HG03521 (cell line): ENCODE measurements at regions not wholly inside any gene's neighbourhood (a gene's known extent, or its start where the extent isn't known, plus 50 kb on each side); places are given as distances from the start of the nearest gene placed in this dataset.
"Not testable (repeated sequence)": the region's sequence is repeated elsewhere in the genome, so short reads cannot be mapped to it uniquely, and the experiment has no call there.

Experiments used
- ATAC-seq: cut with Tn5 transposase; IDR thresholded peaks from one replicate; pipeline ENCODE4 v1.9.1; 2021; ENCODE audit warnings: mild to moderate bottlenecking, moderate library complexity; ENCODE audit not compliant: unreplicated experiment

DNA sequence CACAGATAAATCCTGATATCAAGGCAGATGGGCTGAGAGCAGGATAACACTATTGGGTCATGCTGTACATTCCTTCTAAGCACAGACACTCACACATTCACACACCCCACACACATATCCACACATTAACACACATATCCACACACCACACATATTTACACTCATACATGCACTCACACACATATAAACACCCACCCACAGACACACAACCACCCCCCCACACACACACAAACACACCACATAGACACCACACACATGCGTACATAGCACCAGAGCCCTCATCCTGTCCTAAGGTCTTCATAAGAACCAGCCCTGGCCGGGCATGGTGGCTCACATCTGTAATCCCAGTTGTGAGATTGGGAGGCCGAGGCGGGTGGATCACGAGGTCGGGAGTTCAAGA is 322.3 kb upstream of the ADCY2 start:
- no peak for ATAC-seq

DNA sequence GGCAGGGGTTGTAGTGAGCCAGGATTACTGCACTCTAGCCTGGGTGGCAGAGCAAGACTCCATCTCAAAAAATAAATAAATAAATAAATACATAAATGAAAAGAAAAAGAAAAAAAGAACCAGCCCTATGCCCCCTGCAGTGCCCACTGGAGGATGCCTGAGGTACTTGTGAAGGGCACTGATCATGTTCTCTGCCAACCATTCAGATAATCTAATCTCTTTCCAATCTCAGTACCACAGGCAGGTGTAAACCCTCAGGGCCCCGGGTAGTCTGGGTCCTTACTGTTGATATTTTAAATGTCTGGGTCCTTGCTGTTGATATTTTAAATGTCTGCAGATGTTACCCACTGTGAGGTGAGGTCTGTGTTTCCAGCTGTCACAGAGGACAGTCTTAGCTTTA is 321.8 kb upstream of the ADCY2 start:
- no peak for ATAC-seq

DNA sequence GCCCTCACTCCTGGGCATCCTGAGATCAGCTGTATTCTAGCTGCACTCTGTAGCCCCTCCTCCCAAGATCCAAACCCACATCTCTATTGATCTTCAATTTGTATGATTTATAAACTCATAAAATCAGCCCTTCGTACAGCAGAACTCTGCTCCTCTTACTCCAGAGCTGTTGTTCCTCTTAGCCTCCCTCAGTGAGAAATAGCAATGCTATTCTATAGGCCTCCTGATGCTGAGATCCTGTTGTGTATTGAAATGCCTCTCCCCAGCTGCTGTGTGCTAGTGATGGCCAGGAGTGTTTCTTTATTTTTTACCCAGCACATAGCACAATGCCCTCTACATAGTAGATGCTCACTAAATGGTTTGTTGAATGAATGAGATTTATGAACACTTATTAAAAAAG is 320.5 kb upstream of the ADCY2 start:
- ATAC-seq = no peak

DNA sequence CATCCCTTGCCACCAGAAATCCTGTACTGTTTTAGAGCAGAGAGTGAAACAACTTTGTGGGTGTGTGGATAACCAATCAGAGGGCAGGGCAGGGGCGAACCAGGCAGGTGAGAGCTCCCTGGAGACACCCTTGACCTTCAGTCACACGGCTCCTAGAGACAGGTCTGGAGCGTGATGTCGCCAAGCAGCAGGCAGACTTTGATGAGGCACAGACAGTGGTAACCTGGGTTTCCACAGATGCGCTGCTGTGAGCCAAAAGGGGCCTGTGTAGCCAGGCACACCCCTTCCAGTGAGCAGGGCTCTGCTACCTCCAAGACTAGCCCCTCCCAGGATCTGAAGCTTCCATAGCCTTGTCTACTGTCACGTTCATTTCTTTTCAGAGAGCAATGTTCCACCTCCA is 317.8 kb upstream of the ADCY2 start:
- no peak for ATAC-seq

DNA sequence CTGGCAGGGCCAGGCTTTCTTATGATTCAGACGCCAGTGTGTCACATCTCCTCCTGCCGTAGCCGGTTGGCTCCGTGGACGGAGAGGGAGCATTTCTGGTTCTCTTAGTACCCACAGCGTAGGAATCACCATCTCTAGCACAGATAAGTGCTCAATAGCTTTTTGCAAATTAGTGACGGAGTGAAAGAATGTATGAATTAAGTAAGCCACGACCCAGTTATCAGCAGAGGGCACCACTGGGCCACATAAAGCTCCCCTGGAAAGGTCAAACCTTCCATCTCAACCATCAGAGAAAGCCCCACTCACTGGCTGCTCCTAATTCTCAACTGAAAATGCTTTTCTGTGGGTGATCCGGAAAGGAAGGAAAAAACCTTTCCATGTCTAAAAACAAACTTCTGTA is 317.0 kb upstream of the ADCY2 start:
- no peak for ATAC-seq

DNA sequence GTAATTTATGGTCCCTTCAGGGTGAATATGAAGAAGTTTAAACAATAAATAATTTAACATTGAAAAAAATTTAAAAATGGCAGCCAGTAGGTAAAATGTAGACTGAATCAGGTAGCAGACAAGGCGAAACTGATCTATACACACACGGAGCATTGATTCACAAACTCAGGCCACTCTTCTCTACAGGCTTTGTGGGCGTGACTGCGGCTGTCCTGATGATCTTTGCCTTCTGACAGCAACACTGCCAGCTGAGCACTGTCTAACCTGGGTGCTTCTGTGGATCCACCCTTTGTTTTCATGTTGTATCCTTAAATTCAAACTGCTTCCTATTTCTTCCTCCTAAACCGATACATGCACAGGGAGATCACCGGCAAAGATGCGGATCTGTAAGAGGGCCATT is 315.4 kb upstream of the ADCY2 start:
- no peak for ATAC-seq

DNA sequence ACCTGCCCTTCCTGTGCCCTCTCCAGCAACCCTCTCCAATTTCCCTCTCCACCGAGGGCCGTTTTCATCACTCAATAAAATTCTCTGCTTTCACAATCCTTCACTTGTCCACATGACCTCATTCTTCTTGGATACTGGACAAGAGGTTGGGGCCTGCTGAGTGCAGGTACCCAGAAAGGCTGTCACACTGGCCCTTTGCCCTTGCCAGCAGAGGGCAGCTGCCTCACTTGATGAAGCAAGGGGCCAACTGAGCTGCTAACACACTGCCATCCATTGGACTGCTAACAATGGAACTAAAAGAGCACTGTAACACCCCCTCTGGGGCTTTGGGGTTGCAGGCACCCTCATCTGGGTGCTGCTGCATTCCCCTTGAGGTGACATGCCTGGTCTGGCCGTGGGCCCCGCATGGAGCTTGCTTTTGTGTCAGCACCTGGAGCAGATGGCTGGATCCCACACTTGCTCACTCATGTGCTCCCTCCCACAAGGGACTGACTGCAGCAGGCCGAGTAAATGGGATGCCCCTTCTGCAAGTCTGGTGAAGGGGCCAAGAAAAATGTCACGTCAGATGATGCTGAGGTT is 308.1 kb upstream of the ADCY2 start:
- no peak for ATAC-seq

DNA sequence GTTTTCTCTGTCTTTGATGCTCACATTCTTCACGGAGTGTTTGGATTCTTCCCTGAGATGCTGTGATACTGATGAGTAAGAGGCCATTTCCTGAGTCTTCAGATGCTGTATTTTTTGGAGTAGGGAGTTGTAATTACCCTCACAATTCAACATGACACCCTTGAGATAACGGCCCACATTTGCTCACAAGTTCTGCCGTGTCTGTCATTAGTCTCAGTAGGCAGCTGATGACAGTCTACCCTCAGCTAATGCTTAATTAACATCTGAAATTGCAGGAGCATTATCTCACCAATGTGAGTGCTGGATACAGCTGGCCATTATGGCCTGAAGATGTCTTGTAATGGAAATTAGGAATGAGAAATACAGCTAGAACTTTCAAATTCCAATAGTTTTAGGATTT is 307.1 kb upstream of the ADCY2 start:
- ATAC-seq = no peak

DNA sequence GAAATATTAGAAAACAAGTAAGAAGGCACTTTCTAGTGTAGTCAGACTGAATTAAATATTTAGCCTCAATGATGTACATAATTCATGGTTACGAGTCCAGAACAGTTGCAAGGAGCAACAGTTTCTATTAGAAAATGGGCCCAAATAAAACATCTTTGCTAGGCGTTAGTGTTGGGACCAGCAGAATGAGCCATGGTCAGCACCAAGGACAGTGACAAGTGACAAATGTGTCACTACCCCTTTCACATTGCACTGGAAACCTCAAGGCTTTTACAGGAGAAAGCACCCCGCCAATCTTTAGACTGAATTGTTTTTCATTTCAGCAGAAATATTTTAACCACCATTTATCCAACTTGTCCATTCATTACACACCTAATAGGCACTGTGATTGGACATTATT is 301.3 kb upstream of the ADCY2 start:
- ATAC-seq = no peak

DNA sequence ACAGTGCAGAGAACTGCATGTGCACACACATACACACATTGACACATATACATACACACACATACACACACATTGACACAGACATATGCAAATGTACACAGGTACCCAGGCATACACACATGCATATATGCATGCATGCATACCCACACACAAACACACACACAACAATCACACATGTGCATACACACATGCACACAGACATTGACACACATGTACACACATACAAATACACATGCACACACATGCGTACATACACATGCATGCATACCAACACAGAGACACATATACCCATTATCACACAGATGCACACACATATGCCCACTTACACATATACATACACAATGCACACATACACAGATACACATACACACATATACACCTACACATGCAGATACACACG is 299.6 kb upstream of the ADCY2 start:
- no peak for ATAC-seq

DNA sequence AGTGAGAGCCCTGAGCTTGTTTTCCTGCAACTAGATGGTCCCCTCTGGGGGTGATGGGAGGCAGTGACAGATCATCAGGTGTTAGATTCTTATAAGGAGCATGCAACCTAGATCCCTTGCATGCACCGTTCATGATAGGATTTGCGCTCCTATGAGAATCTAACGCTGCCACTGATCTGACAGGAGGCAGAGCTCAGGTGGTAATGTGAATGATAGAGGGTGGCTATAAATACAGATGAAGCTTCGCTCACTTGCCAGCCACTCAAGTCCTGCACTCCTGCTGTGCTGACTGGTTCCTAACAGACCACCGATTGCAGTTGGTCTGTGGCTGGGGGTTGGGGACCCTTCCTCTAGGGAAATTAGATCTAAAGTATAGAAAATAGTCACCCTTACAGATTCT is 290.6 kb upstream of the ADCY2 start:
- no peak for ATAC-seq

DNA sequence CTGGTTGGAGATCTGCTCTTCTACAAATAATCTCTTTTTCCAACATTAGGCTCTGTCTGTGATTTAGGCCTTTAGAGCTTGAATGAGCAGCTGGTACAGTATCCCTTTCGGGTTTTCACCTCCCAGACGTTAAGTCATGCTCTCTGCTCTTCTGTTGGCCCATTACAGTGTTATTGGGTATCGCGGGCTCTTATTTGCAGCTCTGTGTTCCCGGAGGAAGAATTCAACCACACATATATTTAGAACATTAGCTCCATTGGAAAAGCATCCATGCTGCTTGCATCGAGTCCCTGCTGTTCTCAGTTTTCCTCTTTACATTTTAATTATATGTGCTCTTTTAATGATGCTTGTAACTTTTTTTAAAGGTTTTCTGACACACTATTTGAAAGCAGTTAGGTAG is 278.0 kb upstream of the ADCY2 start:
- no peak for ATAC-seq

DNA sequence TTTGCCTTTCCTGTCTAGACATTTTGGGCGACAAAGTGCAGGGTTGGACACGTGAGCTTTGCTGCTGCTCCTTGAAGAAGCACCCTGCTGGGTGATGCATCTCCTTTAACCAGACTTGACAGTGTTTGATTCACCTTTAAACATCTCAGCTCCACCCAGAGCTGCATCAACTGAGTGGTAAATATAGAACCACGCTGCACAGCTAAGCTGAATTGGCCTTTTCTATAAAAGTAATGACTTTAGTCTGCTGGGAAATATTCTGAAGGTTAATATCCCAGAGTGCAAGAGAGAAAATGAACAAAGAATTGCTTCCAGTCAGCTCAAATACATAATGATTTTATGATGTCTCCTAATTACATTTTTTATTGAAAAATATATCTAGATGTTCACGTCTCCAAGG is 264.3 kb upstream of the ADCY2 start:
- ATAC-seq = no peak

DNA sequence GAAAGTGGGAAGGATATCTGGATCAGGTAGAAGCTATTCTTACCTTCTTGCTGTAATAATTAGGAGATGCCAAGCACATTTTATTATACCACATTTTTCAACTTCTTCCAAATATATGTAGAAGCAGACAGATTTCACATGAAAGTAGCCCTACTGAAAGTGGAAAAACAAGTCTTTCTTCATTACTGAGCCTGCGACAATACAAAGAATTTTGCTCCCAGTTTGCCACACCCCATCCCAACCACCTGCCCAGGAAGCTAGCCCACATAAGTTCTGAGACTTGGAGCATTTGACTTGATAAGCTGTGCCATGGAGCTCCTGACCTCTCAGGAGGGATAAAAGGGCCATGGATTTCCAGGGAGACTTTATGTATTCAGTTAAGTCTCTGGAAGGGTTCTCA is 249.1 kb upstream of the ADCY2 start:
- ATAC-seq = no peak

DNA sequence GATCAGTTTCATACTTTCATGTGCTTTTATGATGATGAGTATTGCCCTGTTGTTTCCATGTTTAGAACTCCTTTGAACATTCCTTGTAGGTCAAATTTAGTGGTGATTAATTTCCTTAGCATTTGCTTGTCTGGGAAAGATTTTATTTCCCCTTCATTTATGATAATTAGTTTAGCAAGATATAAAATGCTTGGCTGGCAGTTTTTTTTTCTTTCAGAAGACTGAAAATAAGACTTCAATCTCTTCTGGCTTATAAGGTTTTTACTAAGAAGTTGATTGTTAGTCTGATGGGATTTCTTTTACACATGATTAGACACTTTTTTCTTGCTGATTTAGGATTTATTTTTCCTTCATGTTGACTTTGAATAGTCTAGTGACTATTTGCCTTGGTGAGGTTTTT is 238.9 kb upstream of the ADCY2 start:
- ATAC-seq = no peak

DNA sequence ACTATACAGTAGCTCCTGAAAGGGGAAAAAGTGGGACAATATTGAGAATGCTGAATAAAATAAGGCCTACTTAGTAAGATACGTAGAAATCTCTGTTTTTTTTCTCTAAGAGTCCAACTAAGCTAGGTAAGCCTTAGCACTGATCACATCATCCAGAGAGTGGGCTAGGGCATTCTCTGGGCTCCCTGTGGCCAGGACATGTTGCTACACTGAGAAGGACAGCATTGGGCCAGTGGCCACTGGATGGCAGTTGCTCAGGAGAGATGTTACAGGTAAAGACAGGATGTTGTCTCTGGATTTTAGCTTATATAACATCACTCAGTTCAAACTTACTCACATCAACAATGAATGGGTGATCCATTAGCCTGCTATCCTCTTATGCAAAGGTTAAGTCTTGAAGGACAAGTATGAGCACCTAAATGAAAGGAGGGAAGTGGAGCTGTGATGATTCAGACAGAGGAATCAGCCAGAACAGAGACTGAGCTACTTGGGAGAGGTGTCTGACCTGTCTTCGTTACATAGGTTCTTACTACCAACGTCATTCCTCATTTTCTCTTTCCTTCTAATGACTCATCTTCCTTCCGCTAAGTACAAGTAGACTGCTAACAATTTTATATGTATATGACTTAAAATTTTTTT is 226.6 kb upstream of the ADCY2 start:
- ATAC-seq = no peak

DNA sequence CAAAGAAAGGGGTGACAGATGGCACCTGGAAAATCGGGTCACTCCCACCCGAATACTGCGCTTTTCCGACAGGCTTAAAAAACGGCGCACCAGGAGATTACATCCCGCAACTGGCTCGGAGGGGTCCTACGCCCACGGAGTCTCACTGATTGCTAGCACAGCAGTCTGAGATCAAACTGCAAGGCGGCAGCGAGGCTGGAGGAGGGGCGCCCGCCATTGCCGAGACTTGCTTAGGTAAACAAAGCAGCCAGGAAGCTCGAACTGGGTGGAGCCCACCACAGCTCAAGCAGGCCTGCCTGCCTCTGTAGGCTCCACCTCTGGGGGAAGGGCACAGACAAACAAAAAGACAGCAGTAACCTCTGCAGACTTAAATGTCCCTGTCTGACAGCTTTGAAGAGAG is 225.2 kb upstream of the ADCY2 start:
- ATAC-seq = not testable (repeated sequence)

DNA sequence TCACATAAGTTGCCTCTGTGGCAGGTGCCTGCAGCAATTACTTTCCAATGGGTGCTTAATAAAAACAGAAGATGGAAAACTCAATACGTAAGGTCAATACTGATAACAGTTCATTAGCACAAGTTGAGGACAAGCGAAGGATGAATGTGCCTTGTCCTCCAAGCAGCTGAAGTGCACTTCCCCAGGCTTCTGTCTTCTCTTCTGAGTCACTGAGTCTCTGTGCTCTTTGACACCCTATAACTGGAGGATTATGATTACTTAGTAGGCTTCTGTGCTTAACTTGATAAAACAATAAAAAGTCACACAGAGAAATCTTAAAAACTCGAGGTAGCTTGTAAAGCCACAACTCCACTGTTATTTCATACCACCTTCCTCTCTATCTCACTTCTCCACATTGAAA is 216.6 kb upstream of the ADCY2 start:
- no peak for ATAC-seq

DNA sequence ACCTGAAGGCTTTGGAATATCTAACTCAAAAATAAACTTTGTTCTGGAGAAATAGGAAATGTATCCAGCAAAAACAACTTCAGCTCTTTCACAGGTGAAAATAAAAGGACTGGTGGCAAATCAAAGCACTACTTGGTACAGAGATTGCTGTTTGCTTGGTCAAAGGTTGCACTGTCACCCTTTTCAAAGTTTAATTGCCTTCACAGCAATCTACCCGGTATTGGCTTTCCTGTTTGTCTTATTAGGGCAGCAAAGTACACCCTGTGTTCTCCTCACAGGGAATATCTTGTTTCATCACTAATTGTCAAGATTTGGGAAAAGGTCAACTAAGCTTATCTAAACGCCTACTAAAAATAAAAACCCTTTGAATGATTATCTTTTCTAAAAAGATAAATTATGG is 214.1 kb upstream of the ADCY2 start:
- no peak for ATAC-seq

DNA sequence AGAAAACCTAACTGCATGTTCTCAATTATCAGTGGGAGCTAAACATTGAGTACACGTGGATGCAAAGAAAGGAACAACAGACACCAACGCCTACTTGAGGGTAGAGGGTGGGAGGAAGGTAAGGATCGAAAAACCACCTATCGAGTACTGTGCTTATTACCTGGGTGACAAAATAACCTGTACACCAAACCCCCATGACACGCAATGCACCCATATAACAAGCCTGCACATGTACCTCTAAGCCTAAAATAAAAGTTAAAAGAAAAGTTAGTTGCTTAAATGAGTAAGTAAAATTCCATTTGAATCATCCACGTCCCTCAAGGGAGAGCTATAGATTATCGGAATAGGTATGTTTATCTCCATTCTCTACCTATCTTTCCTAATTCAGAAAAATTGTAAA is 210.2 kb upstream of the ADCY2 start:
- no peak for ATAC-seq

DNA sequence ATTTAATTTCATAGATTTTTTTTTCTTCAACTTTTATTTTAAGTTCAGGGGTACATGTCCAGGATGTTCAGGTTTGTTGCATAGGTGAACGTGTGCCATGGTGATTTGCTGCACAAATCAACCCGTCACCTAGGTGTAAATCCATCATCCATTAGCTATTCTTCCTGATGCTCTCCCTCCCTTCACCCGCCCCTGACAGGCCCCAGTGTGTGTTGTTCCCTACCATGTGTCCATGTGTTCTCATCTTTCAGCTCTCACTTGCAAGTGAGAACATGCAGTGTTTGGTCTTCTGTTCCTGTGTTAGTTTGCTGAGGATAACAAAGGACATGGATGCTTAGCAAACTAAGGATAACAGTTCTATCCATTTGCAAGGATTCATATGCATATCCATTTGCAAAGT is 209.1 kb upstream of the ADCY2 start:
- no peak for ATAC-seq

DNA sequence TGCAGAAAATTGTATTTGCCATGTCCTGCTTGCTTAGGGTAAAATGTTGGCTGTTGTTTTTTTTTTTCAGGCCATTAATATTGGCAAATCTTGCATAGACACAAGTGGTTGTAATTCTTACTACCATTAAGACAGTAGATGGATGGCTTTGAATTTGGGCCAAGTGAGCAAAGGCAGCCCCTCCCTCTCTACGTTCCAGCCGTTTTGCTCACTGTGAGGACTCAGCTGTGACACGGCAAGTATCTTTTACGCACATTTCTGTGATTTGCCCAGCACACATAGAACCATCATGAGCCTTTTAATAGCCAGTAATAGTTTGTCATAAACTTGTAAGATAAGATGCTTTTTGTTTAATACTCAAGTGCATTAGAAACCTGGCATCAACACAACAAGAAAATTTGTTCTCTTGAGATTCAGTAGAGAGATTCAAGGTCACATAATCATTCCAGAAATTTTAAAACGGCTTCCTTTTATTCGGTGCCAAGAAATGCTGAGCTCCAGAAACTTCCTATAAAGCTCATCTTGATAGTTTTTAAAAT is 205.2 kb upstream of the ADCY2 start:
- ATAC-seq = no peak

DNA sequence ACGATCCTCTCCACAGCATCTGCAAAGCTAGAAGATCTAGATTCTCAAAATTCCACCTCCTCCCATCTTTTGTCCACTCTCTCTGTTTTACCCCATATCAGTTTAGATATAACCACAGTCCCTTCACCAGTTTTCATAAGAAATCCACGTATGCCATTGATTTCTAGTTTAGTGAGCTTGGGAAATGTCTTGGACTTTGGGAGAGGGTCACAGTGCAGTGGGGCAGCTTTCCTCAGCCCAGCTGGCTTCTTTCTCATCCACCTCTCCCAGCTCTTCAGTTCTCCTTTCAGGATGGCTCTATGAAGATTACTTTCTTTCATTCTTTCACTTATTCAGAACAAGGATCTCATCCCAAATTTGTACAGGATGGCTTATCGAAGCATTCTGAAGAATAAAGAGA is 203.9 kb upstream of the ADCY2 start:
- no peak for ATAC-seq
